ENCODE measurements at regions not wholly inside any gene's neighbourhood (a gene's known extent, or its start where the extent isn't known, plus 50 kb on each side); places are given as distances from the start of the nearest gene placed in this dataset.

DNA sequence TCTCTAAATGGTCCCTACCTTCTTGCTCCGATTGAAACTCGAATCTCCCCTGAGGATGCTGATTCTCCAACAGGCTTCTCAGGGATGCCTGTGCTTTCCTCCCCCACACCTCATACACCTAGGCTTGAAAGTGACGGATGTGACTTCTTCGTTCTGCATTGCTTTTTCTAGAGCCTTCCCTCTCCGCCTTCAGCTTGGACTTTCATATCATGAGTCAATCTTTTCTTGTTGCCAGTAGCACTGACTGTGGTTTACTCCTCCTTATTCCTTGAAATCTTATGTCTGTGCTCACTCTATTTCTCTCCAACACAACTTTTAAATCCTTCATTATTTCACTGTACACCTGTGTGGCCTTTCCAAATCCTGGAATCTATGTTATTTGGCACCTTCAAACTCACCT lies 451.4 kb downstream of the TMX3 start:
- no peaks in the 10 kb centered on the region for H3K9me3 Mint-ChIP-seq (ENCODE audit: unreplicated experiment)
- TF ChIP-seq, protein P1, sequence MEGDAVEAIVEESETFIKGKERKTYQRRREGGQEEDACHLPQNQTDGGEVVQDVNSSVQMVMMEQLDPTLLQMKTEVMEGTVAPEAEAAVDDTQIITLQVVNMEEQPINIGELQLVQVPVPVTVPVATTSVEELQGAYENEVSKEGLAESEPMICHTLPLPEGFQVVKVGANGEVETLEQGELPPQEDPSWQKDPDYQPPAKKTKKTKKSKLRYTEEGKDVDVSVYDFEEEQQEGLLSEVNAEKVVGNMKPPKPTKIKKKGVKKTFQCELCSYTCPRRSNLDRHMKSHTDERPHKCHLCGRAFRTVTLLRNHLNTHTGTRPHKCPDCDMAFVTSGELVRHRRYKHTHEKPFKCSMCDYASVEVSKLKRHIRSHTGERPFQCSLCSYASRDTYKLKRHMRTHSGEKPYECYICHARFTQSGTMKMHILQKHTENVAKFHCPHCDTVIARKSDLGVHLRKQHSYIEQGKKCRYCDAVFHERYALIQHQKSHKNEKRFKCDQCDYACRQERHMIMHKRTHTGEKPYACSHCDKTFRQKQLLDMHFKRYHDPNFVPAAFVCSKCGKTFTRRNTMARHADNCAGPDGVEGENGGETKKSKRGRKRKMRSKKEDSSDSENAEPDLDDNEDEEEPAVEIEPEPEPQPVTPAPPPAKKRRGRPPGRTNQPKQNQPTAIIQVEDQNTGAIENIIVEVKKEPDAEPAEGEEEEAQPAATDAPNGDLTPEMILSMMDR (IDR thresholded peaks at IDR 0.05) = no peak
- no peak overlapping the region for H3K27ac Mint-ChIP-seq (ENCODE audit: unreplicated experiment)
- no peak for DNase-seq (ENCODE audit: extremely low spot score, unreplicated experiment)
- no peaks in the 10 kb centered on the region for H3K27me3 Mint-ChIP-seq (ENCODE audit: unreplicated experiment)
- peaks cover 14% of the 10 kb centered on the region for H3K4me1 Mint-ChIP-seq (ENCODE audit: unreplicated experiment)
- no peak overlapping the region for H3K4me3 Mint-ChIP-seq (ENCODE audit: unreplicated experiment)
- H3K36me3 Mint-ChIP-seq (ENCODE audit: unreplicated experiment) = no peaks in the 10 kb centered on the region

DNA sequence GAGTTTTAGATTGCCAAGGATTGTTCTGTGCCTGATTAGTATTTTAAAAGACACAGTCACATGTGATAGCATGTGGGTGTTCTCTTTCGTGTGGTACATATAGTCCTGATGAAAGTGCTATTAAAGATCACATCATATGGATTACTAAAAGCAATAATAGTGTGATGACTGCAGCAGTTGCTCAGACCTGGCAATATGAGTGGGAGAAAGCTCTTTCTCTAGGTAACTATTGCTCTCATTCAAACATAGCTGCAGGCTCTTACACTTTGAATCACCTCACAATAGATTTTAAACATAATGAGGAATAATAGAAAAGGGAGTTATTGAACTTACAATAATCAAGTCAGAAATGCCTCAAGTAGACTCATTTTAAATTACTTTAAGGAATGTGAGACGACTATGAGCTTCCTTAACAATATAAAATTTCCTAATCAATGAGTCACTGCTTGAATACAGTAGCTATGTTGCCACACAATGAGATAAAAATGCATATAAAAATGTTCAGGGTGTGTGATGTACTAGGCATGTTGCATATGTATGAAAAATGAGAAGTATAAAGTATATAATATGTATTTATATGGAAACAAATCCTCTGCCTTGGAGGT lies 452.1 kb downstream of the TMX3 start:
- Mint-ChIP-seq H3K4me3 (ENCODE audit: unreplicated experiment) (no peak overlapping the region), H3K36me3 (ENCODE audit: unreplicated experiment) (no peaks in the 10 kb centered on the region), H3K27ac (ENCODE audit: unreplicated experiment) (no peak overlapping the region), H3K4me1 (ENCODE audit: unreplicated experiment) (peaks cover 12% of the 10 kb centered on the region), H3K27me3 (ENCODE audit: unreplicated experiment) (no peaks in the 10 kb centered on the region), H3K9me3 (ENCODE audit: unreplicated experiment) (no peaks in the 10 kb centered on the region)
- no peak for DNase-seq (ENCODE audit: extremely low spot score, unreplicated experiment)
- TF ChIP-seq, protein P1 (IDR thresholded peaks at IDR 0.05) = no peak

DNA sequence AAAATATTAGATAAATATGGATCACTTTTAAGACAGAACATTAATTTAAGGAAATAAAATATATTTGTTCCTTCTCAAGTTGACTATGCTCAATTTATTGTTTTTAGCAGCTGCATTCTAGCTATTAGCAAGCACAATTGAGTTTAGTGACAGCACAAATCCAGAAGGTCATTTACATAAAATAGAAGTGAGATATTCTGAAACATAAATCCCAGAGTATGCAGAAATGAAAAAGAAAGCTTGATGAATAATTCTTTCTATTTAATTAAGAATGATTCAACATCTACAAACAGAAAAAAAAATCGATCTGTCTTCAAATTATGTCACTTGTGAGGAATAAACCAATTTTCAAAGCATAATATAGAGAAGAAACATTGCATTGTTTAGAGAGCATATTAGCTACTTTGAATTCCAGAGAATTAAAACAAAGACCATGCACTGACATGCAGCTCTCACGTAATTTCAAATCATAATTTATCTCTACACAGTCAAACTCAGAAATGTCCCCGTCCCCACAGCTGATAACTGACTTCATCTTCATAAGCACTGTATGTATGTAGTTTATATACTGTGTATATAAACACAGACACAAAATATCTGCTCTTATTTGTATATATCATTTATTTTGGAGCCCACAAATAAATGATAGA lies 458.4 kb downstream of the TMX3 start:
- no peak for DNase-seq (ENCODE audit: extremely low spot score, unreplicated experiment)
- peaks cover under 1% of the 10 kb centered on the region for H3K9me3 Mint-ChIP-seq (ENCODE audit: unreplicated experiment)
- TF ChIP-seq, protein P1 (IDR thresholded peaks at IDR 0.05) = no peak
- no peaks in the 10 kb centered on the region for H3K27me3 Mint-ChIP-seq (ENCODE audit: unreplicated experiment)
- no peaks in the 10 kb centered on the region for H3K36me3 Mint-ChIP-seq (ENCODE audit: unreplicated experiment)
- H3K4me1 Mint-ChIP-seq (ENCODE audit: unreplicated experiment) = no peaks in the 10 kb centered on the region
- no peak overlapping the region for H3K27ac Mint-ChIP-seq (ENCODE audit: unreplicated experiment)
- no peak overlapping the region for H3K4me3 Mint-ChIP-seq (ENCODE audit: unreplicated experiment)

DNA sequence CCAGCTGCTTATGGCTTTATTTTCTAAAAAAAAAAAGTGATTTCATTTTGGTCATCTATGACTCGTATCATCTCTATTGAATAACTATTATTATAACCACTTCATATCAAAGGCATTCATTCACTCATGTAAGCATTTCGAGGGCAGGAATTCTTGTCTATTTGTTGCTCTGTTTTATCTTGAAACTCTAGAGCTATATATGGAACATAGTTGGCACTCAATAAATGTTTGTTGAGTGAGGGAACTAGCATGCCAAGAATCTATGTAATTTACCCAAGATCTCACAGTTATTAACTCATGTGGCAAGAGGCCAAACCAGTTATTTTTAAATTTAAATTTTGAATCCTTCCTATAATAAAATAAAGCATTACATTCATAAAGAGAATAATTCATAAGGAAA lies 470.1 kb downstream of the TMX3 start:
- TF ChIP-seq, protein P1 (IDR thresholded peaks at IDR 0.05) = no peak
- H3K27me3 Mint-ChIP-seq (ENCODE audit: unreplicated experiment) = no peaks in the 10 kb centered on the region
- DNase-seq (ENCODE audit: extremely low spot score, unreplicated experiment) = no peak
- no peak overlapping the region for H3K27ac Mint-ChIP-seq (ENCODE audit: unreplicated experiment)
- H3K9me3 Mint-ChIP-seq (ENCODE audit: unreplicated experiment) = no peaks in the 10 kb centered on the region
- no peaks in the 10 kb centered on the region for H3K4me1 Mint-ChIP-seq (ENCODE audit: unreplicated experiment)
- H3K36me3 Mint-ChIP-seq (ENCODE audit: unreplicated experiment) = no peaks in the 10 kb centered on the region
- no peak overlapping the region for H3K4me3 Mint-ChIP-seq (ENCODE audit: unreplicated experiment)

DNA sequence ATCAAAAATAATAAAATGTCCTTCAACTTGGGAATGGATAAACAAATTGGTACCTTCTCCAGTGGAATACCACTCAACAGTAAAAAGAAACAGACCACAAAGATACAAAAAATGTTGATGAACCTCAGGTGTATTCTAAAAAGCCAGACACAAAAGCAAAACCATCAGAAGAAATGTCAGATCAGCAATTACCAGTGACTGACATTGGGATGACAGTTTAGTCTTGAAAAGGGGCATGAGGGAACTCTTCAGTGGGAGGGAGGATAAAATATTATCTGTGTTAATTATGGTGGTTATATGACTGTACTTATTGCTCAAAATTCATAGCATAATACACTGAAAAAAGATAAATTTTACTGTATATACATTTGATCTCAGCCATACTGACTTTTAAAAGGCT lies 473.0 kb downstream of the TMX3 start:
- no peaks in the 10 kb centered on the region for H3K36me3 Mint-ChIP-seq (ENCODE audit: unreplicated experiment)
- H3K27me3 Mint-ChIP-seq (ENCODE audit: unreplicated experiment) = no peaks in the 10 kb centered on the region
- H3K4me3 Mint-ChIP-seq (ENCODE audit: unreplicated experiment) = no peak overlapping the region
- TF ChIP-seq, protein P1 (IDR thresholded peaks at IDR 0.05) = no peak
- DNase-seq (ENCODE audit: extremely low spot score, unreplicated experiment) = no peak
- no peak overlapping the region for H3K27ac Mint-ChIP-seq (ENCODE audit: unreplicated experiment)
- peaks cover 5% of the 10 kb centered on the region for H3K9me3 Mint-ChIP-seq (ENCODE audit: unreplicated experiment)
- no peaks in the 10 kb centered on the region for H3K4me1 Mint-ChIP-seq (ENCODE audit: unreplicated experiment)
